Mammary epithelial cell (primary cell): ENCODE measurements at regions not wholly inside any gene's neighbourhood (a gene's known extent, or its start where the extent isn't known, plus 50 kb on each side); places are given as distances from the start of the nearest gene placed in this dataset.

ENCODE experiments used
- CTCF ChIP-seq, 2 donors: IDR thresholded peaks in 1 of 2; conservative IDR thresholded peaks in 1 of 2; 2 replicates each; pipeline ENCODE4 v1.5.1; 2011 to 2012; ENCODE audit warnings: inconsistent platforms in 2 of 2, low read length in 2 of 2, mild to moderate bottlenecking in 2 of 2, control low read depth in 1 of 2, low read depth in 1 of 2; ENCODE audit not compliant: insufficient read depth in 1 of 2; ENCODE audit errors: extremely low read depth in 1 of 2
- EZH2 ChIP-seq: IDR thresholded peaks from 2 replicates; pipeline ENCODE4 v1.6.1; 2012; ENCODE audit warnings: low read length, inconsistent platforms, borderline replicate concordance

GRCh38 chr6:113607821-113608545, 249.2 kb upstream of the MARCKS start:
- TF ChIP-seq CTCF (conservative IDR thresholded peaks at IDR 0.05 in 1 of 2, IDR thresholded peaks at IDR 0.05 in 1 of 2; ENCODE audit: extremely low read depth in 1 of 2, insufficient read depth in 1 of 2, low read depth in 1 of 2, low read length in 2 of 2) (no peak), EZH2 (no peak)
